DND-41 (cell line): ENCODE measurements at regions not wholly inside any gene's neighbourhood (a gene's known extent, or its start where the extent isn't known, plus 50 kb on each side); places are given as distances from the start of the nearest gene placed in this dataset.

Experiments
- CTCF ChIP-seq: IDR thresholded peaks from 2 replicates; pipeline ENCODE4 v1.5.1; 2012; ENCODE audit warnings: borderline replicate concordance, low read length, moderate library complexity, mild to moderate bottlenecking; ENCODE audit not compliant: poor library complexity, severe bottlenecking; ENCODE audit errors: extremely low read depth
- EZH2 ChIP-seq: IDR thresholded peaks from 3 replicates; pipeline ENCODE4 v1.6.1; 2012; ENCODE audit warnings: borderline replicate concordance, low read depth, mild to moderate bottlenecking, moderate library complexity, low read length, inconsistent platforms; ENCODE audit not compliant: severe bottlenecking

DNA sequence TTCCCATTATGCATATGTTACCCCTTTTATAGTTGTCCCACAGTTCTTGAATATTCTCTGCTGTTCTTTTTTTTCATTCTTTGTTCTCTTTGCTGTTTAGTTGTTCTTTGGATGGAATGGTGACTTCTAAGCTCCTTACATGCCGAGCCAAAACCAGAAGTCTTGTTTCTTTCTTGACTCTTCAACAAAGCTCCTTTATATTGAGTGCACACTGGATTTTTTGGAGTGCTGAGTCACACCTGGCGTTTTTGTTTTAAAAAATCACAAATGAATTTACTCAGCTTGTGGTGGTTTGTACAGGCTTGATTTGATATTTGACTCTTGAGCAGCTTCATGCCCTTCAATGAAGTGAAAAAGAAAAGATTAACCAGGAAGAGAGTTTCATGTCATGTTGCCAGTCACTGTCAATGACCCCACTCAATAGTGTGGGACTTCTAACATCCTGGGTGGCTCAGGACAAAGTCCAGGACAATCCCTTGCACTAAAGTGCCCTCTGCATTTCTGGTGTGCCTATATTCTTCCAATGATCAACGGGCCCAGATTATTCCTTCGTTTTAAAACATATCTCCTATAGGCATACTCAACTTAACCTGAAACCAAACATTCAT is 112.4 kb upstream of the SLC38A4 start:
- TF ChIP-seq CTCF (no peak), EZH2 (no peak)
